Endodermal cell (in vitro differentiated cells): ENCODE measurements at regions not wholly inside any gene's neighbourhood (a gene's known extent, or its start where the extent isn't known, plus 50 kb on each side); places are given as distances from the start of the nearest gene placed in this dataset.
A peak's percentile ranks its signal among the peaks of the same experiment; 100 is the strongest.

Source experiments
- DNase-seq: peaks from one replicate; pipeline ENCODE4 v3.0.0-alpha.2; 2017
- H3K27ac ChIP-seq: 2 replicates; pipeline ENCODE4 v1.5.1; 2013; ENCODE audit warnings: mild to moderate bottlenecking, low read depth, low read length, moderate library complexity
- H3K27me3 ChIP-seq: 2 replicates; pipeline ENCODE4 v1.6.1; 2013; ENCODE audit warnings: mild to moderate bottlenecking, low read length, moderate library complexity; ENCODE audit not compliant: insufficient read depth, control insufficient read depth, poor library complexity, severe bottlenecking
- H3K36me3 ChIP-seq: 2 replicates; pipeline ENCODE4 v1.7.0; 2013; ENCODE audit warnings: mild to moderate bottlenecking, low read length, moderate library complexity; ENCODE audit not compliant: control insufficient read depth, insufficient read depth
- H3K4me1 ChIP-seq: one replicate; pipeline ENCODE4 v1.7.0; 2013; ENCODE audit warnings: low read length; ENCODE audit not compliant: control insufficient read depth, insufficient read depth
- H3K4me3 ChIP-seq: 2 replicates; pipeline ENCODE4 v1.5.1; 2013; ENCODE audit warnings: mild to moderate bottlenecking, low read length, moderate library complexity
- H3K9ac ChIP-seq: 2 replicates; pipeline ENCODE4 v1.6.1; 2013; ENCODE audit warnings: mild to moderate bottlenecking, low read length, moderate library complexity; ENCODE audit not compliant: poor library complexity, severe bottlenecking; ENCODE audit errors: extremely low read depth
- H3K9me3 ChIP-seq: 2 replicates; pipeline ENCODE4 v1.6.1; 2013; ENCODE audit warnings: mild to moderate bottlenecking, low read length, moderate library complexity; ENCODE audit not compliant: control insufficient read depth
- H3K27ac Mint-ChIP-seq: 2 replicates; pipeline ENCODE4 v1.8.0; 2020; ENCODE audit warnings: mixed read lengths
- H3K27me3 Mint-ChIP-seq: 2 replicates; pipeline ENCODE4 v1.8.0; 2021; ENCODE audit warnings: mild to moderate bottlenecking, mixed read lengths; ENCODE audit not compliant: insufficient read depth
- H3K36me3 Mint-ChIP-seq: 2 replicates; pipeline ENCODE4 v1.8.0; 2020; ENCODE audit warnings: low read depth, mixed read lengths
- H3K4me1 Mint-ChIP-seq: 2 replicates; pipeline ENCODE4 v1.8.0; 2020; ENCODE audit warnings: mixed read lengths
- H3K4me3 Mint-ChIP-seq: 2 replicates; pipeline ENCODE4 v1.8.0; 2020; ENCODE audit warnings: mild to moderate bottlenecking, moderate library complexity, mixed read lengths
- H3K9me3 Mint-ChIP-seq: 2 replicates; pipeline ENCODE4 v1.8.0; 2020; ENCODE audit warnings: mild to moderate bottlenecking, mixed read lengths
- CTCF ChIP-seq: fragments of 200-600 bp; sonication (generic); conservative IDR thresholded peaks from 2 replicates; pipeline ENCODE4 v1.5.0; 2021; ENCODE audit warnings: antibody characterized with exemption, mild to moderate bottlenecking
- WGBS, 2 experiments: methylation state at CpG; one replicate each; pipeline versions ENCODE4 v1.1.5 to v1.1.7; 2013; ENCODE audit warnings: missing lambda C conversion rate in 2 of 2, mixed read lengths in 1 of 2; ENCODE audit not compliant: insufficient coverage in 1 of 2, insufficient read length in 1 of 2; 5-methylcytosine and 5-hydroxymethylcytosine counted together

DNA sequence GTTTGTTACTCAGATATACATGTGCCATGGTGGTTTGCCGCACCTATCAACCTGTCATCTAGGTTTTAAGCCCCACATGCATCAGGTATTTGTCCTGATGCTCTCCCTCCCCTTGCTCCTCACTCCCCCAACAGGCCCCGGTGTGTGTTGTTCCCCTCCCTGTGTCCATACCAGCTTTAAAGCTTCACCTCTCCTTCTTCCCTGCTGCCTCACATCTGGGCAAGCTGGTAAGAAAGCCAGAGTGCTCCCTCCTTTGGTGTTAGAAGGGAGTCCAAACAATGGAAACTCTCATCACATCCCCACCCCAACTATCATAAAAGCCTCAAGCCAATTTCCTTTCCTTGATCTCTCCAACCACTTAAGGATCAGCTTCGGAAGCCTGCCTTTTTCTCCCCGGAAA is 1115.6 kb upstream of the GOT2 start:
- H3K4me1 ChIP-seq: no peaks in the 10 kb centered on the region
- Mint-ChIP-seq H3K36me3 (no peaks in the 10 kb centered on the region), H3K4me1 (peaks cover 6% of the 10 kb centered on the region), H3K27ac (no peak overlapping the region), H3K4me3 (no peak overlapping the region), H3K27me3 (no peaks in the 10 kb centered on the region), H3K9me3 (no peaks in the 10 kb centered on the region)
- DNase-seq: peak; percentile 69
- H3K9ac ChIP-seq: no peak overlapping the region
- H3K27me3 ChIP-seq: no peaks in the 10 kb centered on the region
- no peak overlapping the region for H3K27ac ChIP-seq
- H3K36me3 ChIP-seq: no peaks in the 10 kb centered on the region
- no peak overlapping the region for H3K4me3 ChIP-seq
- H3K9me3 ChIP-seq: no peaks in the 10 kb centered on the region
- TF ChIP-seq CTCF: peak; percentile 63
- WGBS, 2 experiments: 68 to 85% methylated on average over 2 to 4 of the region's 4 CpGs

DNA sequence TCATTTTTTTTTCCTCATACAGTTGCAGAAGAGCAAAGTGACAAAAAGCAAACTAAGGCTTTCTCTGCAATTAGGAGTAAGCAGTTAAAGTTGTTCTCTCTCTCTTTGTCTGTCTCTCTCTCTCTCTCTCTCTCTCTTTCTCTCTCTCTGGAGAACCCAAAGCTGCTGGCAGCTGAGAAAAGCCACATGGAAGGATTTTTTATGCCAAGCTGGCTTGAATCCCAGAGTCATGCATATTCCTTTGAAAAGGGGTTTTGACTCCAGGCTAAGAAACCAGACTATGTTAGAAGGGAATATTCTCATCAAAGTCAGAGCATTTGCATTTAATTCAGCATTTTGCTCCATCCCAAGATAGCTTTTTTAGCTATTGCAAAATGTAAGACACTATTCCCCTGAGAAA is 1114.2 kb upstream of the GOT2 start:
- no peak for DNase-seq
- Mint-ChIP-seq H3K36me3 (peaks cover 2% of the 10 kb centered on the region), H3K9me3 (peaks cover 5% of the 10 kb centered on the region)

GRCh38 chr16:59840169-59840568 is 1106.1 kb upstream of the GOT2 start:
- no peak for DNase-seq
- Histone ChIP-seq H3K4me3 (no peak overlapping the region), H3K9ac (no peak overlapping the region), H3K9me3 (no peaks in the 10 kb centered on the region), H3K27me3 (no peaks in the 10 kb centered on the region), H3K27ac (no peak overlapping the region), H3K36me3 (no peaks in the 10 kb centered on the region), H3K4me1 (no peaks in the 10 kb centered on the region)
- H3K9me3 Mint-ChIP-seq: peaks cover 30% of the 10 kb centered on the region
- no peaks in the 10 kb centered on the region for H3K27me3 Mint-ChIP-seq
- WGBS, 2 experiments: 84% methylated on average over 3 of the region's 3 CpGs; no CpG with 5 or more reads in 1 of the 2 experiments
- no peak overlapping the region for H3K4me3 Mint-ChIP-seq
- H3K4me1 Mint-ChIP-seq: no peaks in the 10 kb centered on the region
- H3K36me3 Mint-ChIP-seq: peaks cover 7% of the 10 kb centered on the region
- no peak for TF ChIP-seq CTCF
- H3K27ac Mint-ChIP-seq: no peak overlapping the region

More for the DNA sequence above, 1114.2 kb upstream of the GOT2 start:
- Histone ChIP-seq H3K4me1 (no peaks in the 10 kb centered on the region), H3K27ac (no peak overlapping the region), H3K9ac (no peak overlapping the region), H3K27me3 (no peaks in the 10 kb centered on the region), H3K36me3 (no peaks in the 10 kb centered on the region), H3K9me3 (no peaks in the 10 kb centered on the region), H3K4me3 (no peak overlapping the region)
- Mint-ChIP-seq H3K4me1 (peaks cover 3% of the 10 kb centered on the region), H3K27me3 (no peaks in the 10 kb centered on the region), H3K27ac (no peak overlapping the region), H3K4me3 (no peak overlapping the region)
- TF ChIP-seq CTCF: no peak
